GM19324 (cell line): ENCODE measurements at regions not wholly inside any gene's neighbourhood (a gene's known extent, or its start where the extent isn't known, plus 50 kb on each side); places are given as distances from the start of the nearest gene placed in this dataset.

Source experiments
- ATAC-seq: cut with Tn5 transposase; IDR thresholded peaks from one replicate; pipeline ENCODE4 v1.9.1; 2021; ENCODE audit warnings: mild to moderate bottlenecking, moderate library complexity; ENCODE audit not compliant: unreplicated experiment, low FRiP score

- ATAC-seq, result no peak
Measured at GRCh38 chr7:22676385-22676784, 50.6 kb upstream of the IL6 start.

- no peak for ATAC-seq
Measured at GRCh38 chr7:22675917-22676343, 51.1 kb upstream of the IL6 start.

- ATAC-seq, result no peak
Measured at GRCh38 chr7:22675421-22675820, 51.6 kb upstream of the IL6 start.

DNA sequence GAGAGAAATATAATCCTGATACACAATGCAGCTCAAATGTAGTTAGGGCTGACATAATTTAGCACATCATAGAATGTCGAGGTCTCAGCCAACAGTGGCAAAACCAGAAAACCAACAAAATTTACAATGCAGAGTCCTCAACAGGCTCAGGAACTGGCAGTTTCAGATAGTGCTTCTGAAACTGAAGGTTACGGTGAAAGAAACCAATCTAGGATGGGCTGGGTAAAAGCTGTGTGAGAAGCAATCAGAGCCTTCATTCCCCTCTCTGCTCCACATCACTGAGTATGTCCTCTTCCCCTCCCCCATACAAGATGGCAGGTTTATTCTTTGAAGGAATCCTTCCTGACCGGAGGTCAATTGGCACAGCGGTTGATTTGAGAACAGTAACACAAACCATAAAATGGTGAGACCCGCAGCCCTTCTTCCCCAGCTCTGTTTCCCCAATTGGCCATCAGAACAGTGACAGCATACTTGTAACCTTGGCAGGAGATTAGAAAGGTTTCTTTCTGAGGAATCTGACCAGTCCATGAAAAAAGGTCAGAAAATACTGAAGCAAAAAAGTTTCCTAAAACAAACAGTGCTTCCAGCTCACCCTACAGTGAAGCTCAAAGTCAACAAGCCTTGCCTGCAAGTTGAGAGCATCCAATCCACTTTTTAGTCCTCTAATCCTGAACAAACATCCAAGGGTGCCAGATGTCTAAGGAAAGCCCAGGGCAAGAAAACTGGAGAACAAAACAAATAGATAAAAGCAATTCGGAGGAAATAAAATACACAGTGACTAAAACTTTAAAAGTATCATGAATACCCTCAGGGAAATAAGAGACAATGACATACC lies 53.9 kb upstream of the IL6 start:
- ATAC-seq, result peak; percentile 83

GRCh38 chr7:22671177-22671879 lies 55.7 kb upstream of the IL6 start:
- ATAC-seq, result no peak

GRCh38 chr7:22670422-22670815 lies 56.6 kb upstream of the IL6 start:
- ATAC-seq, result no peak

- no peak for ATAC-seq
Measured at GRCh38 chr7:22669692-22670421, 57.1 kb upstream of the IL6 start.

DNA sequence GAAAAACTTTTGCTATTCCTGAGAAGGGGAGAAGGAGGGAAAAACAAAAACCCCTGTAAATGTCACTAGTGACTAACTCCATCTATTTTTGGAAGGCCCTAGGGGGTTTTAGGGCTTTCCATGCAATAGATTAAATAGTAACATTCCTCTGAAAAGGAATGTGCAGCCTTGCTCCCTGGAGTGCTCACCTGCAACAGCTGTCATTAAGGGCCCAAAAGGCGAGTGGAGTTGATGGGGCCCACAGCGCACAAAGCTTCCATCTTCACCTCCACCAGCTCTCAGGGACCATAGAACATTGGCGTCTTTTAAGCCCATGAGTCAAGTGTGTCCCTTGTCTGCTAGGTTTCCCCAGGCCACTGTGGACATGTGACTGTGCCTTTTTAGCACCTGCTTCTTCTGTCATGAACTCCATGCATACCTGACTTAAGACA lies 58.0 kb upstream of the IL6 start:
- no peak for ATAC-seq

DNA sequence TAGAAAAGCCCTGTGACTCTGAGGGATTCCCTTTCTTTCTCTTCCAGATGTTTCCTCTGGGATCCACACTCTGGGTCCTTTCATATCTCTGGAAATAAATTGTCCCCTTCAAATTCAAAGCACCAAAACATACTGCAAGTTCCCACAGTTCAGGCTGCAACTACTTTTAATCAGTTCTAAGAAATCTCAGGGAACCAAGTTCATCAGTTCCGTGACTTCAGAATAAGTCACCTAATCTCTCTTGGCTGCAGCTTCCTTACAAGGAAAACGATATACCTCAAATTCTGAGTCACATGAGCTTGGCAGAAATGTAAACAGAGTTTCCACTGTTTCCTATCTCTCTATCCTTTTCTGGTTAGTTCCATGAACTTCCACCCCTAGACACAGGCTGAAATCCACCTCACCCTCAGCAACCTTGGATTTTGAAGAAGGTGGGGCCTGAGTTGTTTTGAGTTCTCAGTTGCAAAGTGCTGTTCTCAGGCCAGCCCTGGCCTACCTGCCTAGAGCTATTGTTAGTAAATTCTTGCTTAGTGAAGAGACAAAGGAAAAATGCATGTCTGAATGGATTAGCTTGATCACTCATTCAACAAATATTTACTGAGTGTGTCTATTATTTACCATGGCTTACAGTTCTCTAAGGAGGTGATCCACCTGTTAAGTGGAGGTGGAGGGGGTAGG lies 59.3 kb upstream of the IL6 start:
- no peak for ATAC-seq

GRCh38 chr7:22667187-22667561 lies 59.8 kb upstream of the IL6 start:
- ATAC-seq, result no peak

GRCh38 chr7:22666732-22667131 lies 60.3 kb upstream of the IL6 start:
- no peak for ATAC-seq

GRCh38 chr7:22665923-22666322 lies 61.1 kb upstream of the IL6 start:
- no peak for ATAC-seq

DNA sequence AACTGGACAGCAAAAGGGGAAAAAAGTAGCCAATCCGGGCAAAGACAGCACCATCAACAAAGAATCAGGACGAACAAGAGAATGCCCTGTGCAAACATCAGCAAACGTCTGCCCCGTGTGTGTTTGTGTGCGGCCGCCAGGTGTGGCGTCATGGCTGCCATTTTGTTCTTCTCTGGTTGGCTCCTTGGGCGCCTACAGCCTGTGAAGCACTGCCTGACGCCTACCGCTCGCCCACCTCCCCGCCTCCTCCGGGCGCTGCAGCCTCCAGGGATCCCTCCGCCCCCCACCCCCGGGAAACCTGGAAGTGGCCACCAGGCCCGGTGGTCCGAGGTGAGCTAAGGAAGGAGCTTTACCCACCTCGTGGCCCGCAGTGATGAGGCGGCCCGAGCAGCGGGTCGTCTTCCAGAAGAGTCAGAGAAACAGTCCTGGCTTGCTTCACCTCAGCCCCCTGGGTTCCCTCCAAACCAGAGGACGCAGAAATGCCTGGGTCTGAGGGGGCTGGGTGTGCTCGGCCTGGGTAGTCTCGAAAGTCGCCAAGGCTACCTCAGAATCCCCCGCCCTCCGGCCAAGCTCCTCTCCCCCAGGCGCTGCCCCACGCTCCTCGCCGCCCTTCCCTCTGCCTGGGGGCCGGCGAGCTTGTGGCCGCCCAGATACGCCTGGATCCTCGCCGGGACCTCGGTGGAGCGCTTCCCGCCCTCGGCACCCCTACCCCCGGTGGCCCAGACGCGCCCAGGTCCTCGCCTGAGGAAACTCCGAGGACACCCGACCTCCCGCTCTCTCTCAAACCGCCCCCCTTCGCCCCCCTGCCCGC lies 61.8 kb upstream of the IL6 start:
- ATAC-seq, result no peak

DNA sequence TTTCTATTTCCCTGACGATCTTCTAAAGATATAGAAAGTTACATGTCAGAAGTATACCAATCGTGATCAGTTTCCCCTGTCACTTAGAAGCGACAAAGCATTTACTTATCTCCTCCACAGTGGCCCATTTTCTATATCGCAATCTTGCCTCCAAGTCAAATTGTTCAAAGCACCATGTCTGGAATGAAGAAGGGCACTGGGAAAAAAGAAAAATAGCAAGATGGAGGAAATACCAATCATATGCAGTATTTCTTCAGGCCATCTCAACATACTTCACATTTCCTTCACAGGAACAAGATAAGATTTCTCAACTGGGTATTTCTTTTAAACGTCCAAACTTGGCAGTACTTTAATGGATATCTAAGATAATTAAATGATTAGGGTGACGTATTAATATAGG lies 63.3 kb upstream of the IL6 start:
- no peak for ATAC-seq

DNA sequence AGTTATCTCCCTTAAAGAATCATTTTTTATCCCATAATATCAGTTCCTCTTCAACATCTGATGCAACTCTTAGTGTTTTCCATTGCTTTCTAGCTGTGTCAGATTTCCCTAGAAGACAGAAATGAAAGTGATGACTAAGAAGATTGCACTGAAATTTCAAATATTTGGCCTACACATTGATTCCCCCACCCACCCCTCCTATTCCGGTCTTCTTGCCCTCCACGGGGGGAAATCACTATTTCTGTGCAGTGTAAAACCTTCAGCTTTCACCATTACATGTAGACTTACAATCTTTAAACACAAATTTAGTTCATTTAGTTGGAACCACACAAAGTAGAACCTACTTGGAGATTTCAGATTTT lies 63.7 kb upstream of the IL6 start:
- ATAC-seq, result no peak

- ATAC-seq, result no peak
Measured at GRCh38 chr7:22662556-22663356, 64.2 kb upstream of the IL6 start.

DNA sequence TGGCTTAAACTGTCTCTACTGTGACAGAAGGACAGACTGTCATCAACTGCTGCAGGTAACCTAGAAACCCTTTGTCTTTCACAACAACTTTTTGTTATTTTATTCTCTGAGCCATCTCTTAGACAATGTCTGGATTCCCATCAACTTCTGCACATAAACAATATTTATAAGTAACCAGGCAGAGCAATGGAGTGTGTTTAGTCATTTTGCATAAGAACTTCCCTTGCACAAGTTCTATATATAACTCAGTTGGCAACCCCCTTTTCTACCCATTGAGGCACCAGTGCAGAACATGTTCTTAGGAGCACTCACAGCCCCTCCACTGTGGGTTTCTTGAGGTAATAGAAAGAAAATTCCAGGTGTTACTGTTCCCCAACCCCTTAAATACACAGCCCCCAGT lies 65.0 kb upstream of the IL6 start:
- ATAC-seq, result no peak

DNA sequence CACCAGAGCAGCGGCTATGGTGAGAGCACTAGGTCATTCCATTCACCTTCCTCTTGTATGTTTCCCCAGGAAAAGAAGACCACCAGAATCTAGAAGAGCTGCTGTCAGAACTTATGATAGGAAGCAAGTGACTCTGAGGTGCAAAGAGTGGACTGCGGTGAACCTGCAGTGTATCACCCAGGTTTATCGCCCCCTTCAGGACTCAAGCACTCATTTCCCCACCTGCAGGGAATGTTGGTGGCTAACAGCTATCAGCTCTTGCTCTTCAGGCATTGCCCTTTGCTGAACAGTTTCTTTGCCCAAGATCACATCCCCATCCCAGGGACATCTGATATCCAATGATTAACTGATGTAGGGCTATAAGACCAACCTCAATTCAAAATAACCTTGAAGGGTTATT lies 66.3 kb upstream of the IL6 start:
- no peak for ATAC-seq

- ATAC-seq, result no peak
Measured at GRCh38 chr7:22660293-22660692, 66.7 kb upstream of the IL6 start.
